ENCODE measurements at regions not wholly inside any gene's neighbourhood (a gene's known extent, or its start where the extent isn't known, plus 50 kb on each side); places are given as distances from the start of the nearest gene placed in this dataset.

DNA sequence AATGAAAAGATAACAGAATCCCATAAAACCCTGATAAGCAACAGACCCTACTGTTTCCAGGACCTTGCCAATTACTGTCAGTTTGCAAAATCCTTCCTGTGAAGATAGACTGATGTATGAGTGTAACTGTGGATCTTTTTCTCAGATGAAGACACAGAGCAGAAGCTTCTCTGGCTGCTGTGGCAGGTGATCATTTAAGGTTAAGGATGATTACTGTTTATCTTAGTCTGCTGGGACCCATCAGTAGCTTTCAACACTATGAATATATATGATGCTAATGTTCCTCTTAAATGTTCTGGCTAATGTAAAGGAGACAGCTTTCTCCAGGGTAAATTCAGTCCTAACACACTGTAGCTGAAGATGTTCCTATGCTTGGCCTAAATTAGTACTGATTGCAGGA is 56.0 kb upstream of the CTTNBP2 start:
- DNase-seq (ENCODE audit: low read depth in 4 of 4, low spot score in 3 of 4) = no peak

DNA sequence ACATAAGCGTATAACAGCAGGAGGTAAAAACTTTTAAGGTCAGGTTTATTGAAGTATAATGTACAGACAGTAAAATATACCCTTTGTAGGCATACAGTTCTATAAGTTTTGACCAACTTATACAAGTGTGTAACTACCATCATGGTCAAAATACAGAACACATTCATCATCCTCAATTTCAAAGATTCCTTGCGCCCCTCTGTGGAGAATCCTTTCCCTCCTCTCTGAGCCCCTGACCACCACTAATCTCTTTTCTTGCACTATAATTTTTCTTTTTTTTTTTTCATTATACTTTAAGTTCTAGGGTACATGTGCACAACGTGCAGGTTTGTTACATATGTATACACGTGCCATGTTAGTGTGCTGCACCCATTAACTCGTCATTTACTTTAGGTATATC is 58.1 kb upstream of the CTTNBP2 start:
- DNase-seq (ENCODE audit: low read depth in 4 of 4, low spot score in 3 of 4) = no peak

DNA sequence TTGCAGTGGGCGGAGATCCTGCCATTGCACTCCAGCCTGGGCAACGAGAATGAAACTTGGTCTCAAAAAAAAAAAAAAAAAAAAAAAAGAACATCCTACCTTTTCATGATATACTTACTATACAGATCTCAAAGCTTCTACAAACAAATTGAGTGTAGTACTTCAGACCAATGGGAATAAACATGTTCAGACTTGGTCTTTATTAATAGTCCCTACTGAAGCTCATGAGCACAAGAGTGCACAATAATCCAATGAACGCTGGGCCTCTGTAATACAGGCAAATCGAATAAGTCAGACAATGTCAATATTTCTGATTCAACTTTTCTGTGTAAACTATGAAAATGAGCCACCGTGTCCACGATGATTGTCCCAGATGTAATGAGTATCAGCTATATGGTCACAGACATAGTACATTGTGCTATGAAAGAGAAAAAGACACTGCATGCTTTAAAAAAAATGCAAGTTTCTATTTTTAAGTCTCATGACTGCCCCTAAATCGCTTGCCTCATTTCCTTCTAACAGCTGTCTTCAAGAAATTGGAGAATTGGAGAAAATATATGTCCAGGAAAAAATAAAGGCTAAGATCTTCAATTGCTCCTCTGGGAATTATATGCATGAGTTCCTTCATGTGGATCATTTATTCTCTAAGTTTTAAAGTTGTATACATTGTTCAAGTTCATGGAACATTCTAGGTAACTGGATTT is 64.0 kb upstream of the CTTNBP2 start:
- no peak for DNase-seq (ENCODE audit: low read depth in 4 of 4, low spot score in 3 of 4)

DNA sequence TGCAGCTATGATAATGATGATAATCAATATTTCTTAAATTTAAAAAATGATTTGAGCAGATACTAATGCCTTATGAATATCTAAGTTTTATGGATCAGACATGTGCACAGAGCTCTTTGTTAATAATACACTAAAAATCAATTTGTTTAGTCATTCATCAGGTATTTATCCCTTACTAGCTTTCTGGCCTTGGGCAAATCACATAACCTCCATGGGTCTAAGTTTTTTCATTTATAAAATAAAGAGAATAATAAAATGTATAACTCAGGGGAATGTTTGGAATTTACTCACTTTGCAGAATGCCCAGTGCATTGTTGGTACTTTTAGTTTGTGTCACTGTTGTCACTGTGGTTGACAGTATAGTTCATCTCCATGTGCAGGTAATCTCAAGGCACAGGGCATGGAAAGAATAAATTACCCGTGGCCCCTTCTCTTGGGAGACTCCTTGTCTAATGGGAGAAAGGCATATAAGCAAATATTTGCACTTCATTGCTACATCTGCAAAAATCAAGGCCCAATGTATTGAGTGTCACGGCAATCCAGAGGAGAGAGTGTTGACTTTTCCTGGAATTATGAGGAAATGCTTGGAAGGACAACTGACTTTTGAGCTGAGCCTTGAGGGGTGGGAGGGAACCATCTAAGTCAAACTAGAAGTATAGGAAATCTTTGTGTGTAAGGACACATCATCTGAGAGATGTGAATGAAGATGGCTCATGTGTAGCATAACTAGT is 64.7 kb upstream of the CTTNBP2 start:
- DNase-seq (ENCODE audit: low read depth in 4 of 4, low spot score in 3 of 4) = no peak

DNA sequence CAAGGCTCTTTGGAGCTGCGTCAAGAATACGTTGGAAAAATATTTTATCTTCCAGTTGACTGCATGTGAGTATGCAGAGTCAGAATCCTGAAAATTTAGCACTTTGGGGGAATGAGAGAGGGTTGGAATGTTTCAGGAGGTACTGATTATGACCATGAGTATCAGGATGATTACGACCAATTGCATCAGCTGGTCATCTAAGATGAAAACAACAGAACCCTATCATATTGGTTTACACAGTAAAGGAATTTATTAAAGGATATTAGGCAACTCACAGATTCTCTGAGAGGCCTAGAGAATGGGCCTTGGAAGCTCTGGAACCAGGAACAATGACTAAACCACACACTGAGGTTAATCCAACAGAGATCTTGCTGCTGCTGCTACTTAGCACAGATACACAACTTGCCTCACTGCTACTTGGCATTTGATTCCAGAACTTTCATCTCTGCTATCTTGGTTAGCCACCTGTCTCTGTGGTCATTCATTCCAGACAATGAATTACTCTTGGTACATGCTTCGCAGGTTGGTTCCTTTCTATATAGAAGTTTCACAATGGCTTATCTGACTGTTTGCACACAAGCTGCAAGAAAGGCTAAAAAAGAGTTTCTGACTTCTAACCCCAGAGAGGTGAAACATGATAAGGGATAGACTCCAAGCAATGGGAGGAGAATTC is 68.0 kb upstream of the CTTNBP2 start:
- DNase-seq (ENCODE audit: low read depth in 4 of 4, low spot score in 3 of 4) = no peak

DNA sequence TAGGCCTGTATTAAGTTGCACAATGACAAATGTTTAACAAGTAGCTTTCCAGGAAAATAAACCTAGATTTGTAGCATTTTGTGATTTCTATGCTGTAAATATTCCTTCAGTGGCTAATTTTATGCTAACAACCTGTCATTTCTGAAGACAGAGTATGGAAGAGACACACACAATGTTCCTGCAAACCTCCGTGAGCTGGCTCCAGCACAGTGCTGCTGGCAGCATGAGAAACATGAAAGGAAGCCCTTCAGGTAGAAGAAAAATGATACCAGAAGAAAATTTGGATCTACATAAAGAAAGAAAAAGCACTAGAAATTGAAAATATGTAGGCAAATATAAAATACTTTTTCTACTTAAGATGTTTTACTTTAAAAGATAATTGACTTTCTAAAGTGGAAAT is 69.5 kb upstream of the CTTNBP2 start:
- DNase-seq (ENCODE audit: low read depth in 4 of 4, low spot score in 3 of 4) = no peak

DNA sequence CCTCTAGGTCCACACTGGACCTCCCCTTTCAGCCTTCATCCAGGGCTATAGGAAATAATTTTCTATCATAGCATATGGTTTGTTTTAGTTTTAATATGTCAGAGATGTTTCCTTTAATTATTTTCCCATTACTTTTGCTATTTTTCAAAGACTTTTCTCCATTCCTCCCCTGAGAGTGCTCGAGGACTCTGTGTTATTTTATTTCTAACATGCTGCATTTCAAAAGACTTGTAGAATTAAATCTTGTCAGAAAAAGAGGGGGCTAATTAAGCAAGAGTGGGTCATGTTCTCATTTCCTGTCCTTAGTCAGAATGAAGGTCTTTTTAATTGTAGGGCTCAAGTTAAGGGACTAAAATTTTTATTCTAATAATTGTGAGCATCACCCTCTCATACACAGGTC is 71.6 kb upstream of the CTTNBP2 start:
- no peak for DNase-seq (ENCODE audit: low read depth in 4 of 4, low spot score in 3 of 4)

DNA sequence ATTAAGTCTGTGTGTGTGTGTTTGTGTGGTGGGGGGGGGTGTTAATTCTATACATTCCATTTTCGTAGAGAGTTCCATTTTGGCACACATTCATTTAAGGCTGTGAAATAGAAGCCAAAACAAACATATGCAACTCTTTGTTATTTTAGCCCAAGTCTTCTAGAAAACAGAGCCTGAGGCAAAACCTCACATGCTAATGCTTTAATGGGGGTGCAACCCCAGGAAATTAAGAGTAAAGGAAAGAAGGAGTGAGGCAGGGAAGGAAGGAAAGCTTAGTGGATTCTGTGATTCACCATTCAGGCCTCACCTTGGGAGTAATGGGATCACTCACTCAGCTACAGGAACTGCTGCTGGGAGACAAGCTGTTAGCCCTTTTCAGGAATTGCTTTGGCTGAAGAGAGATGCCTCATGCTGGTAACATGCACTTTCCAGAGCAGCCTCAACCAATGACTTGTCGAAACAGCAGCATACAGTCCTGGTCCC is 73.0 kb upstream of the CTTNBP2 start:
- DNase-seq (ENCODE audit: low read depth in 4 of 4, low spot score in 3 of 4) = no peak

DNA sequence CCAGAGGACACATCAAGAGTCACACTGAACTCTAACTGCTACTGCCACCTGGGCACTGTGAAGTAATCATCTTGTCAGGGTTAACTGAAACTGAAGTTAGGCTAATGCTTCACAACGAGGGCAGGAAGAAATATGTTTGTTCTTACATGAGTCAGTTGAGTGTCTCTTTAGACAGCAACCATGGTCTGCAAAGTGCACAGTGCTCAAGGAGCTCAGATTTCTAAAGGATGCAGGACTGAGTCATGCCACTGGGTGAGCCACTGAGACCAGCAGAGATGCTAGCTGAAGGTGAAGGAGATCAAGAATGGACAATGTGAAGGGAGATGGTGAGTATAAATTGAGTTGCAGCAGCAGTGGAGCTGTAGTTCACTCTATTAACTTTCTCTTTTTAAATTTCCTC is 76.0 kb upstream of the CTTNBP2 start:
- no peak for DNase-seq (ENCODE audit: low read depth in 4 of 4, low spot score in 3 of 4)

DNA sequence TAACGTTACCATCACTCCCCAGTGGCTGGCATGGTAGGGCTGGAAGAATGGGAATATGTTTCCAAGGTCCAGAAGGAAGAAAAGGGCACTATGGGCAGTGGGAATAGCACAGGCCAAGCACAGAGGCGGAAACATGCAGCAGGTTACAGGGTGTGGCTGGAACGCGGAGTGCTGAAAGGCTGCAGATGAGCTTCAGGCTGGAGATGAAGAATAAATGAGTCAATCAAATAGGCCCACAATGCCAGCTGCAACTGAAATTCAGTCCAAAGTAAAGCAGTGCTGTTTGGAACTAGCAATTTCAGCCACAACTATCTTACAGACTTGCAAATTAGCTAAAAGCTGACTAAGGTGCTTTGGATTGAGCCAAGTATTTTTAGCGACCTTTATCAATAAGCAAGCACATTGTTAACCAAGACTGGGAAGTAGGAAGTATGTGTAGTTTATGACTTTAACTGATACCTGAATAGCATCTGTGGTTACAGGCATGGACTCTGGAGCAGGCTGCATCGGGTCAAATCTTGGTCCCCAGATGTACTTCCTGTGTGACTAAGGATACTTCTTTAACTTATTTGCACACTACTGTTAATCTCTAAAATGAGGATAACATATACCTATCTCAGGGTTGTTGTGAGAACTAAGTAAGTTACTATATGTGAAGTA is 77.5 kb upstream of the CTTNBP2 start:
- DNase-seq (ENCODE audit: low read depth in 4 of 4, low spot score in 3 of 4) = no peak

DNA sequence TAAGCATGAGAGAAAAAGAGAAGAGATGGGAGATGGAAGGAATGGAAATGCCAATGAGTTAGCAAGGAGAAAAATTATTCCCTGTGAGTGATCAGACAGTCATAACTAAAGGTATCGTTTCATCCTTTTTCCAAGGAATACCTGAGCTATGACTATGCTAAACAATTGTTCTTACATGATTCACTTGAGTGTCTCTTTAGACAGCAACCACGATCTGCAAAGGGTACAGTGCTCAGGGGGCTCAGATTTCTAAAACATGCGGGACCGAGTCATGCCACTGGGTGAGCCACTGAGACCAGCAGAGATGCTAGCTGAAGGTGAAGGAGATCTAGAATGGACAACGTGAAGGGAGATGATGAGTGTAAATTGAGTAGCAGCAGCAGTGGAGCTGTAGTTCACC is 78.0 kb upstream of the CTTNBP2 start:
- DNase-seq (ENCODE audit: low read depth in 4 of 4, low spot score in 3 of 4) = no peak

DNA sequence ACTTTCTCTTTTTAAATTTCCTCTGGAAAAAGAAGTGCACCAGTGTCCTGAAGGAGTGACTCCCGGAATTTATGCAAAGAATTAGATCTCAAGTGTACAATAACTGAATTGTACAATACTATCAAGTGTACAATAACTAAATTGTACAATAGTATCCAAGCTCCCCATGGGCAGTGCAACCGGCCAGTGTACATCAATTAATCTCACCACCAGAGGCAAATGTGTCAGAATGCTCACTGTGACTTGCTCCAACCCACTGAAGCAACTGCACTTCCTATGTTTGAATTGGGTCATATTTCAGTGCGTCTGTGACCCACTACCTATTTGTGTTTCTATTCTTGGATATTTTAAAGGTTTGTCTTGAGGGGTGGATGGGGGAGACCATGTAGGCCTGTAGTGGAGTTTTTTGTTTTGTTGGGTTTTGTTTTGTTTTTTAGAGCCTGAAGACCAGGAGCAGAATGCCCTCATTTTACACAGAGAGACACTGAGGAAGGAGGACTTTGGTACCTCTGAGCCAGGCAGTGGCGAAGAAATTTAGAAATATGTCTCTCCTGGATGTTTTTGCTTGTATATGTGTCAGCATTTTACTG is 78.5 kb upstream of the CTTNBP2 start:
- DNase-seq (ENCODE audit: low read depth in 4 of 4, low spot score in 3 of 4) = no peak

DNA sequence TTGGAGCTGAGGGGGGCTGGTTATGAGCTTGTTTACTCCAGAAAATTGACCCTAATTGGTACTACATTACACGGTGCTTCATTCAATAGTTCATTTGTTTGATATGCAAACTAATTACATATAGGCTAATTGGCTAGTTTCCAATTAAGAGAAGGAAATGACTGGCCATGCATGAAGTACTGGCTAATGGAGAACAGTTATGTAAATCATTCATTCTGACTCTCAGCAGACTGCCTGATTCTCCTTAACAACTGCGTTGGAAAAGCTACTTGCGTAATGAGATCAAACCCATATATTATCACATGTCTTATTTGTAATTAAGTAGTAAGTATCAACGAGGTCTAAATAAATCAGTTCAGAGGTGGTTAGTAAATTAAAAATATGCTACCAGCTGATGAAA is 81.8 kb upstream of the CTTNBP2 start:
- DNase-seq (ENCODE audit: low read depth in 4 of 4, low spot score in 3 of 4) = no peak

DNA sequence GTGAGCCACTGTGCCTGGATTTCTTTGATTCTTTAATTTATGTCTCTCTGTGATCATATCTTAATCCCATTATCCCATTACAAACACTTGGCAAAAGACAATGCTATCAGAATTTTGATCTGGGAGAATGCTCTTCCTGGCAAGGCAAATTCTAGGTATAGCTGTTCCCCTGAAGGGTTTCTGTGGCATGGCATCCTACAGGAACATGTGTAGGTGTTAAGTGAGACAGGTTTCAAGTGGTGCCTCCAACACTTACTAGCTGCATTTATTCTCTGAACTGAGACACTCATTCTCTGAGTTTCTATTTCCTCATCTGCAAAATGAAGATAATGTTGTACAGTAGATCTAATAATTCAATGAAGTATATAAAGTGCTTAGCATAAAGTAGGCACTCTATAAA is 87.1 kb upstream of the CTTNBP2 start:
- DNase-seq (ENCODE audit: low read depth in 4 of 4, low spot score in 3 of 4) = no peak

DNA sequence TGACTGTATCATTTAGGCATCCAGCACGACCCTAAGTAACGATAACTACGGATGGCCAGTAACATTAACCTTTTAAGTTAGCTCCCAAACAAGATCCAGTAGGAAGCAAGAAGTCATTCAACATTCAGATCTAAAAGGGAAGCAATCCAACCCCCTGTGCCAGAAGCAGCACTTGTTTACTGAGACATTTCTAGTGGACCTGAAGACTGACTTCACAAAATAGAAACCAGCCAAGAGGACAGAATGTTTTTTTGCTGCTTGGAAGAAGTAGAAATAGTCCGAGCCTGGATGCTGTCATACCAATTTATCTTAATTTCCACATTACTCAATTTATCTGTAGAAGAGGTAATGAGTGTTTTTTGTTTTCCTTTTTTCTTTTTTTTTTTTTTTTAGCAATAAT is 88.0 kb upstream of the CTTNBP2 start:
- DNase-seq (ENCODE audit: low read depth in 4 of 4, low spot score in 3 of 4) = no peak

DNA sequence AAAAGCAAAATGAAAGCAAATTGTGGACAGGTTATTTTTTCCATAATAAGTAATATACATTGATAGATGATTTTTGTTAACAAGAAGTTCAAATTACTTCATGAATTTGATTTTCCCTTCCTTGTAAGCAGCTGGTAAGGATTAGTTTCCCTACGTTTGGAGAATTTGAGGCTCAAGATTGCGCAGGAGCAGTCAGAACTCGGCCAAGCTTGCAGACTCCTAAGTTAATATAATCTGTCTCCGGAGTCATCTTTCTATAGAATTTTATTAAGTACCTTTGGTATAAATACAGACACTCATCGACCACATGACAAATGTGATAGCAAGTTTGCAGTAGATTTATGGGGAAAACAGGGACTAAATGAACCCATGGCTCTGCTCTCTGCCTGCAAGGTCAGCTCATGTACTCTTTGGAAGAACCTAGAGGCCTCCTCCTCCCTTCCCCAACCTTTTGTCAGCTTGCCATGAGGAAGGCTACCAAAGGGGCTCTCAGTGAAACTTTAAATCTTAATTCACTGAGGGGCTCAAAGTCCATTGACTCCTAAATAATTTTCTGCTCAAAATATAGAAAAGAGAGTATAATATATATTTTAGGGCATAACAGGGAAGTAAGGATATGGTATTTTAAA is 89.2 kb upstream of the CTTNBP2 start:
- no peak for DNase-seq (ENCODE audit: low read depth in 4 of 4, low spot score in 3 of 4)

DNA sequence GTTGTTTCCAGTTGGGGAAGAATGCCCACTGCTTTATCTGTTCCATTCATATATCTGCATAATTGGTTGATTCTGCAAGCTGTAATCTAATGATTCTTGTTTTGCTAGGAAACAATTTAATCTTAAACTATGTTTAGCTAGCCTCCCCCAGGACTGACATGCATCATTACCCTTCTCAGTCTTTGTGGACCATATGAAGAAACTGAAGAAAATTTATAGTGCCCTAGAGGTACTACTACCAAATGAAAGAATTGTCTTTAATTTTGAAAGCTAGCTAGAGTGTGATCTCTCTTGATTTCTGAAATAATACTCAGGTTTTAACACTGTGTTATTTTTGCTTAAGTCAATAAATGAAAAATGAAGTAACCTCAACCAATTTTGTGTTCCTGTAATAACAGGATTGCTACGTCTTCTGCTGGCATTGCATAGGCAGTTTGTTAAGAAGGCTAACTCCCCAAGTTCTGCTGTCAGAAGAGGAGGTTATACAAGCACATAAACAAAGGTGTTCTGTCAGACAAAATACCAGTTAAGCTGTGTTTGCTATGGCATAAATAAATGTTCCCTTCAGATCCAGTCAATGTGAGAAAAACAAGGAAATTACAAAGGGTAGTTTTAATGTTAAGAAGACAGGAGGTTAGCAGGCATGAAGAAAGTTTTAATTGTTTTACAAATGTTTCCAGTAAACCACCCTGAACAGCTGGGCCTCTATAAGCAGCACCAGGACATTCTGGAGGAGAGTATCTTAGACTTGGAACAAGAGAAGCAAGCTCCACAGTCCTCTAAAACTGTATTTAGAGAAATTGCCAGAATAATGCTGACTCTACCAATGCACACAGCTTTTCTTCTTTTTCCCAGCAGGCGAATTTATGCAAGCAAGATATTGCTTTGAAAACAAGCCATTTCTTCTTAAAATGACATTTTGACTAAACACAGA is 90.3 kb upstream of the CTTNBP2 start:
- no peak for DNase-seq (ENCODE audit: low read depth in 4 of 4, low spot score in 3 of 4)

DNA sequence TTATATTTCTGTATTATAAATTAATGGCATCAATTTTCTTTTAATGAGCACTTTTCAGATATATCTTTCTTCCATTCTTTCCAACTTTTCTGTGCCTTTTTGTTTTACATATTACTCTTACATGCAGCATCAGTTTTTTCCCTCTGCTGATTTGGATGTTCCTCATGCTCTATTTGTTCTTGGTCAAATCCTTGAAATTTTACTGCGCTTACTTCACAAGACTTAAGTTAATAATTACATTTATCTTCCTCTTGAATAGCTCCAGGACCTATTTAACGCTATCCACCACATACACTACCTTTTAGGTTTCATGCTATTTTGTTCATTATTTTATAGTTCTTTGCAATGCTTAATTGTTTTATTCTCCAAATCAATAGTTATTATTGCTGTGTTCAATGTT is 97.6 kb upstream of the CTTNBP2 start:
- no peak for DNase-seq (ENCODE audit: low read depth in 4 of 4, low spot score in 3 of 4)

DNA sequence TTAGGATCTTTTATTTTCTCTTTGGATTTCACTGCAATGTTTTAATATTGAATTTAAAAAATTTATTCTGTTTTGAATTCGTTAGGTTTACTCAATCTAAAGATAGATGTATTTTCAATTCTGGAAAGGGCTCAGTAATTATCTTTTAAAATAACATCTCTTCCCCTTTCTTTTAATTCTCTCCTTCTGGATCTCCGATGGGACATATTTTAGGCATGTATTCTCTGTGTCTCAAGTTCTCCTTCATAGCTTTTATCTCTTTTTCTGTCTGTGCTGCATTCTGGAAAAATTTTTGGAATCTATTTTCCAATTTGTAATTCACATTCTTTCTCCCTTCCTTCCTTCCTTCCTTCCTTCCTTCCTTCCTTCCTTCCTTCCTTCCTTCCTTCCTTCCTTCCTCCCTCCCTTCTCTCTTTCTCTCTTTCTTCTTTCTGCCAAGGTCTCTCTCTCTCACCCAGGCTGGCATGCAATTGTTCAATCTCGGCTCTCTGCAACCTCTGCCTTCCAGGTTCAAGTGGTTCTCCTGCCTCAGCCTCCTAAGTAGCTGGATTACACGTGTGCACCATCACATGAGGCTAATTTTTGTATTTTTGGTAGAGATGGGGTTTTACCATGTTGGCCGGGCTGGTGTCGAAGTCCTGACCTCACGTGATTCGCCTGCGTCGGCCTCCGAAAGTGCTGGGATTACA is 98.5 kb upstream of the CTTNBP2 start:
- DNase-seq (ENCODE audit: low read depth in 4 of 4, low spot score in 3 of 4) = no peak
